IPS-20b (cell line): ENCODE measurements at regions not wholly inside any gene's neighbourhood (a gene's known extent, or its start where the extent isn't known, plus 50 kb on each side); places are given as distances from the start of the nearest gene placed in this dataset.

Source experiments
- H3K27ac ChIP-seq: one replicate; pipeline ENCODE4 v1.5.1; 2013; ENCODE audit warnings: low read length
- H3K27me3 ChIP-seq: 2 replicates; pipeline ENCODE4 v1.6.1; 2013; ENCODE audit warnings: mild to moderate bottlenecking, low read length, inconsistent platforms; ENCODE audit not compliant: insufficient read depth
- H3K36me3 ChIP-seq: 2 replicates; pipeline ENCODE4 v1.6.1; 2013; ENCODE audit warnings: low read depth, mild to moderate bottlenecking, inconsistent platforms, low read length, moderate library complexity; ENCODE audit not compliant: insufficient read depth
- H3K4me1 ChIP-seq: 2 replicates; pipeline ENCODE4 v1.6.1; 2013; ENCODE audit warnings: mild to moderate bottlenecking, control low read depth, inconsistent platforms, low read length, moderate library complexity; ENCODE audit not compliant: insufficient read depth
- H3K4me3 ChIP-seq: 2 replicates; pipeline ENCODE4 v1.5.1; 2013; ENCODE audit warnings: mild to moderate bottlenecking, low read length, inconsistent platforms
- H3K9ac ChIP-seq: 2 replicates; pipeline ENCODE4 v1.6.1; 2013; ENCODE audit warnings: low read depth, mild to moderate bottlenecking, inconsistent platforms, low read length, moderate library complexity
- H3K9me3 ChIP-seq: 2 replicates; pipeline ENCODE4 v1.6.1; 2013; ENCODE audit warnings: mild to moderate bottlenecking, low read depth, low read length, inconsistent platforms; ENCODE audit not compliant: insufficient read depth

DNA sequence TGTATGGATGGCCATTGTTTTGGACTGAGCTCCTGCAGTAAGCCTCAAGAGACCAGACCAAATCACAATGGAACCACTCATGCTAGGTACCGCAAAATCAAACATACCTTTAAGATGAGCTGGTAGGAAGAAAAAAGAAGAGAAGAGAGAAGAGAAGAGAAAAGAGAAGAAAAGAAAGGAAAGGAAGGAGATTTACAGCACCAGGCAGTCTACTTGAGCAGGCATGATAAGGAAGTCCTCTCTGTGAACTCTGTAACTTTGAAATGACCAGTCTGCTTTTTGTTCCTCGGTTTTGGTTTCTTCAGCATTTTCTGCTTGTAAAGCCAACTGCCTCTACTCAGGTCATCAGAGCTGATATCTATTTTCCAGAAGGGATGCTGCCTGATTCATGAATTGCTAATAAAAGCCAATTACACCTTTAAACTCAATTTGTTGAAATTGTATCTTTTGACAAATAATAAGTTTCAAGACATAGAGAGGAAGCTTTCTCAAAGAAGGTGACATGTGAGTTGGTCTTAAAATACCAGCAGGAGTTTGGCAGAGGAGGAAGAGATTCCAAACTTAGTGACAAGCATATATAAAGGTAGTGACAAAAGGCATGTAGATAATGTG, 134.3 kb downstream of the UNC5CL start:
- Histone ChIP-seq H3K4me1 (no peaks in the 10 kb centered on the region), H3K9me3 (no peaks in the 10 kb centered on the region), H3K27me3 (peaks cover 20% of the 10 kb centered on the region; the same call in 1 of the 2 replicates), H3K27ac (no peak overlapping the region), H3K36me3 (no peaks in the 10 kb centered on the region), H3K4me3 (no peak overlapping the region), H3K9ac (no peak overlapping the region)

GRCh38 chr6:40903456-40903855, 135.6 kb downstream of the UNC5CL start:
- Histone ChIP-seq H3K9me3 (no peaks in the 10 kb centered on the region), H3K4me1 (no peaks in the 10 kb centered on the region), H3K36me3 (no peaks in the 10 kb centered on the region), H3K27ac (no peak overlapping the region), H3K4me3 (no peak overlapping the region), H3K9ac (no peak overlapping the region), H3K27me3 (peaks cover 24% of the 10 kb centered on the region)

GRCh38 chr6:40901322-40902055, 137.5 kb downstream of the UNC5CL start:
- peaks cover 24% of the 10 kb centered on the region for H3K27me3 ChIP-seq
- H3K4me3 ChIP-seq = no peak overlapping the region
- H3K36me3 ChIP-seq = no peaks in the 10 kb centered on the region
- no peak overlapping the region for H3K9ac ChIP-seq
- H3K27ac ChIP-seq = no peak overlapping the region
- H3K4me1 ChIP-seq = no peaks in the 10 kb centered on the region
- H3K9me3 ChIP-seq = no peaks in the 10 kb centered on the region

DNA sequence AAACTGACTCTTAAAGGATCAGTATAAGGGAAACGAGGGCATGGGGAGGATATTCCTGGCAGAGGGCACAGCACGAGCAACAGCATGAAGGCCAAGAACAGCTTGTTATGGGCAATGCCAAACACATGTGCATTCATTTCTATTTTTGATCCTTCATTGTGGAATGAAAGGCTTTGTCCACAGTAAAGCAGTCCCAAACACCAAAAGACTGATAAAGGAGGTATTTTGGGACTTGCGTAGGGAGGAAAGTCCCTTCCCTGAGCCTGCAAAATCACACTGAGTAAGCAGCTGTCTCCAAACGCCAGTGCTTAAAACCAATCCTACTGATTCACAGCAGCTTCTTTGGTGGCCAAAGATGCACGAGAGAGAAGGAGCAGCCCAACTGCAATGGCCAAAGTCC, 138.2 kb downstream of the UNC5CL start:
- no peaks in the 10 kb centered on the region for H3K36me3 ChIP-seq
- no peaks in the 10 kb centered on the region for H3K9me3 ChIP-seq
- H3K4me1 ChIP-seq = no peaks in the 10 kb centered on the region
- H3K27me3 ChIP-seq = peaks cover 24% of the 10 kb centered on the region
- H3K27ac ChIP-seq = no peak overlapping the region
- H3K9ac ChIP-seq = no peak overlapping the region
- H3K4me3 ChIP-seq = no peak overlapping the region

- Histone ChIP-seq H3K4me3 (no peak overlapping the region), H3K9ac (no peak overlapping the region)
Measured at GRCh38 chr6:40899684-40900155, 139.3 kb downstream of the UNC5CL start.

GRCh38 chr6:40898073-40898472, 140.9 kb downstream of the UNC5CL start:
- no peaks in the 10 kb centered on the region for H3K36me3 ChIP-seq
- no peaks in the 10 kb centered on the region for H3K9me3 ChIP-seq
- H3K9ac ChIP-seq = no peak overlapping the region
- H3K27ac ChIP-seq = no peak overlapping the region
- H3K4me1 ChIP-seq = no peaks in the 10 kb centered on the region; the same call in 1 of the 2 replicates
- no peak overlapping the region for H3K4me3 ChIP-seq
- H3K27me3 ChIP-seq = peaks cover 24% of the 10 kb centered on the region

More at GRCh38 chr6:40899684-40900155, 139.3 kb downstream of the UNC5CL start:
- no peak overlapping the region for H3K27ac ChIP-seq
- no peaks in the 10 kb centered on the region; the same call in 1 of the 2 replicates for H3K4me1 ChIP-seq
- no peaks in the 10 kb centered on the region for H3K36me3 ChIP-seq
- H3K27me3 ChIP-seq = peaks cover 24% of the 10 kb centered on the region
- no peaks in the 10 kb centered on the region for H3K9me3 ChIP-seq

GRCh38 chr6:40897390-40898003, 141.5 kb downstream of the UNC5CL start:
- Histone ChIP-seq H3K27ac (no peak overlapping the region), H3K4me1 (no peaks in the 10 kb centered on the region; the same call in 1 of the 2 replicates), H3K9me3 (no peaks in the 10 kb centered on the region), H3K4me3 (no peak overlapping the region), H3K27me3 (peaks cover 24% of the 10 kb centered on the region), H3K36me3 (no peaks in the 10 kb centered on the region), H3K9ac (no peak overlapping the region)

- H3K4me3 ChIP-seq = no peak overlapping the region
- no peaks in the 10 kb centered on the region for H3K36me3 ChIP-seq
- H3K4me1 ChIP-seq = no peaks in the 10 kb centered on the region; the same call in 1 of the 2 replicates
- peaks cover 23% of the 10 kb centered on the region for H3K27me3 ChIP-seq
- no peaks in the 10 kb centered on the region for H3K9me3 ChIP-seq
- H3K9ac ChIP-seq = no peak overlapping the region
- no peak overlapping the region for H3K27ac ChIP-seq
Measured at GRCh38 chr6:40896696-40897095, 142.3 kb downstream of the UNC5CL start.

DNA sequence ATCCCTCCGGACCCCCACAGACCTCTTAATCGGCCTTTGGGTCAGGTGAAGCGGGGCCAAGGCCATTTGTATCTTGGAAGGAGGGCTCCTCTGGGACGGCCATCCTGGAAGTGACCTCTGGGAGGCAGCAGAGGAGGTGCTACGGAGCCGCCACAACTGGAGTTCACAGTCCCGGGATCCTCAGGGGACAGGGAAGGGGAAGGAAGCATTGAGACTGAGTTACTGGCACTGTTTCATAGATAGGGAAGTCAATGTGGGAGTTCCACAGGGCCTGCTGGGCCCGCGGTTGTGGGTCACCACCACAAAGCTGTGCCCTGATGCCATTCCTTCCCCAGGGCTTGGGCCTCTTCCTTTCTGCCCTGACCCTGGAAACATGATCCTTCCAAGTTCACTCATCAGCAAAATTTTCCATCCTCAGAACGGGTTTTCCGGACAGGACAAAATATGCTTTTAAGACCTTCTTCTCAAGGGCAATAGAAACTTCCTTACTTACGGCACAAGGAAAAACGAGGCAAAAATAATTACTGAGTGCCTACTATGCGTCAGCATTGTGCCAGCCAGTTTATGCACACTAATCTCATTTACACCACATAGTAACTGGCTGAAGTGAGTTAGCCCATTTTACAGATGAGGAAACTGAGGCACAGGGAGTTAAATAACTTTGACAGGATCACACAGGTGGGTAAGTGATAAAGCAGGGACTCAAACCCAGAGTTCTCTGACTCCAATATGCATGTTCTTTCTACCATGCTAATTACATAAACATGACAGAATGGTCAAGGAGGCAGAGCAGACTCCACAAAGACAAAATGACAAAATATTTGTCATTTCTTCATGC, 143.8 kb downstream of the UNC5CL start:
- peaks cover 8% of the 10 kb centered on the region for H3K27me3 ChIP-seq
- H3K36me3 ChIP-seq = no peaks in the 10 kb centered on the region
- no peaks in the 10 kb centered on the region for H3K9me3 ChIP-seq
- H3K9ac ChIP-seq = no peak overlapping the region
- H3K4me3 ChIP-seq = no peak overlapping the region
- H3K4me1 ChIP-seq = no peaks in the 10 kb centered on the region; the same call in 1 of the 2 replicates
- no peak overlapping the region for H3K27ac ChIP-seq

DNA sequence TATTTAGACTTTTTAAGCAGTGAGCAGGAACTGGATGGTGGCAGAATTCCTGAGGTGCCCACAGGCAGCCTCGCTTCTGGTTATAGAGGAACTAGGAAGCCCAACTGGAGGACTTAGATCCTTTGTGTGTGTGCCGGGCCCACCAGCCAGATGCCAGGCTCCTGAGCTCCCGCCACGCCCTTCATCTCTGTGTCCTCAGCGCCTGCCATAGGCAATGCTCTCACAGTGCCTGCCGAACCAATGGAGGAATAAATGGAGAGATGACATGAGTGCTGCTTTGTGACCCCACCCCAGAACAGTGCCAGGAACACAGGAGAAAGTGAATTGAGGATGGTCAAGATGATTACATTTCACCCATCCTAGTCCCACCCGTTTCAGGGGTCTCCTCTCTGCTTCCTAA, 146.0 kb downstream of the UNC5CL start:
- Histone ChIP-seq H3K9ac (no peak overlapping the region), H3K4me3 (no peak overlapping the region), H3K9me3 (no peaks in the 10 kb centered on the region), H3K4me1 (no peaks in the 10 kb centered on the region; the same call in 1 of the 2 replicates), H3K27ac (no peak overlapping the region), H3K27me3 (no peaks in the 10 kb centered on the region), H3K36me3 (no peaks in the 10 kb centered on the region)

DNA sequence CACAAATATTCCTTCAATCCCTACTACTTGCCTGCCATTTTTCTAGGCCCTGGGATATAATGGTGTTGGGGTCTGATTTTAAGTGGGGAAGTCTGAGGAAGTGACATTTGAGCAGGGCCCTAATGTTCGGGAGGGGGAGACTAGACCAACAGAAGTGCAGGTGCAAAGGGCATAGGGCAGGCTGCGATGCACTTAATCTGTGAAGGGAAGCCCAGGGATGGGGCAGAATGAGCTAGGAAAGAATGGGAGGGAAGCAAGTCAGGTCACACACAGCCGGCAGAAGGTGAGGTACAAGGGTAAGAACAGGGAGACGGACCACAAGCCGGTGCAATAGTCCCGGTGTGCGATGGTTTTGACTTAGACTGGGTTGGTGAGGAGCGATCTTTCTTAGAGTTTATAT, 146.8 kb downstream of the UNC5CL start:
- no peak overlapping the region for H3K27ac ChIP-seq
- H3K9me3 ChIP-seq = no peaks in the 10 kb centered on the region
- H3K36me3 ChIP-seq = no peaks in the 10 kb centered on the region
- H3K4me1 ChIP-seq = no peaks in the 10 kb centered on the region; the same call in 1 of the 2 replicates
- H3K4me3 ChIP-seq = no peak overlapping the region
- H3K9ac ChIP-seq = no peak overlapping the region
- H3K27me3 ChIP-seq = no peaks in the 10 kb centered on the region
